DOHH2 (cell line): ENCODE measurements at regions not wholly inside any gene's neighbourhood (a gene's known extent, or its start where the extent isn't known, plus 50 kb on each side); places are given as distances from the start of the nearest gene placed in this dataset.
"Not testable (repeated sequence)": the region's sequence is repeated elsewhere in the genome, so short reads cannot be mapped to it uniquely, and the experiment has no call there.

Experiments used
- CTCF ChIP-seq: fragments of 200-600 bp; sonication (generic); IDR thresholded peaks from one replicate; pipeline ENCODE4 v1.5.1; 2014; ENCODE audit warnings: antibody characterized with exemption, mild to moderate bottlenecking, low read depth, low read length; ENCODE audit not compliant: poor library complexity, severe bottlenecking
- EZH2phosphoT487 ChIP-seq: fragments of 200-600 bp; sonication (generic); IDR thresholded peaks from 2 replicates; pipeline ENCODE4 v1.6.1; 2017; ENCODE audit warnings: borderline replicate concordance, mild to moderate bottlenecking, antibody characterized with exemption, low read length, moderate library complexity, mixed read lengths

- TF ChIP-seq CTCF, EZH2phosphoT487: not testable (repeated sequence)
Observed at GRCh38 chr21:38120679-38120983, 136.2 kb upstream of the KCNJ15 start.
